Erythroblast (primary cell): ENCODE measurements at regions not wholly inside any gene's neighbourhood (a gene's known extent, or its start where the extent isn't known, plus 50 kb on each side); places are given as distances from the start of the nearest gene placed in this dataset.

Source experiments
- GATA1 ChIP-seq: IDR thresholded peaks from 2 replicates; pipeline ENCODE4 v1.6.1; 2011; ENCODE audit warnings: low read depth, mild to moderate bottlenecking, control low read depth, low read length, moderate library complexity
- POLR2A ChIP-seq: IDR thresholded peaks from 2 replicates; pipeline ENCODE4 v1.6.1; 2011; ENCODE audit warnings: mild to moderate bottlenecking, low read length

DNA sequence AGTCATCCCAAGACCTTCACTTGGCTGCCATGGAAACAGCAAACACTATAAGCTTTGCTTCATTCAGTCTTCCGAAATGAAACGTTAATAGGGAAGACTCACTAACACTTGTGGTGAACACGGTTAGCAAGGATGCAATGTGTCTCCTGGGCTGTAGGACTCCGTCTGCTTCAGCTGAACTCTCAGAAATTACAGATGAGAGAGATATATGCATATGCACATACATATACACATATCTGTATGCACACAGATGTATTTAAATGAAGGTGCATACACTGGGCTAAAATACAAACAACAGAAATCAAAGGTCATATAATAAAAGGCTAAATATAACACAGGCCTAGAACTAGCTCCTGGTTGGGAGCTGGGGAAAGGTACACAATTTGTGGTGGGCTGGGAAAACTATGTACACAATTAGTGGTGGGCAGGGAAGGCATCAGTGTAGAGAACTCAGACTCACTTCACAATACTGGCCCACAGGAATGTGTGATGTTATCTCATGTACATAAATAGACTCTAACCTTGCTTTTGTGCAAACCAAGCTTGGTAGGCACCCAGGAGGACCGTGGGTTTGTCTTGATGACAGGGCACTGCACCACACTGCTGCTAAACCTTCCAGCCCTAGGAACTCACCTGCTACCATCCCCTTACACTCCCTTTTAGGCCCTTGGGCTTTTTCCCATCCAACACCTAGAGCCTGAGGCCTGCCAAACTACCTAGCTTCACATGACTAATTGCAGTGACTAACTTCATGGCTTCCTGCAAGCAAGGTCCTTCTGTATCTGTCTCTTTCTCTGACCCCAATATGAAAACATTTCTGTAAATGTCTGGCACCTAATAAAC lies 873.1 kb downstream of the NSUN3 start:
- TF ChIP-seq POLR2A (no peak), GATA1 (no peak)
